Nucleus accumbens (tissue), 56 donors: ENCODE measurements at regions not wholly inside any gene's neighbourhood (a gene's known extent, or its start where the extent isn't known, plus 50 kb on each side); places are given as distances from the start of the nearest gene placed in this dataset.
A peak's percentile ranks its signal among the peaks of the same experiment; 100 is the strongest.

Experiments used
- DNase-seq, 56 donors: peaks; one replicate each; lab custom pipeline; 2025; lab: John Stamatoyannopoulos, UW

- no peak for DNase-seq
Measured at GRCh38 chr11:23973244-23973643, 523.6 kb upstream of the LUZP2 start.

GRCh38 chr11:23974051-23974450 lies 522.8 kb upstream of the LUZP2 start:
- DNase-seq, result no peak

GRCh38 chr11:23974601-23975000 lies 522.3 kb upstream of the LUZP2 start:
- no peak for DNase-seq

GRCh38 chr11:23976426-23976825 lies 520.4 kb upstream of the LUZP2 start:
- no peak for DNase-seq

DNA sequence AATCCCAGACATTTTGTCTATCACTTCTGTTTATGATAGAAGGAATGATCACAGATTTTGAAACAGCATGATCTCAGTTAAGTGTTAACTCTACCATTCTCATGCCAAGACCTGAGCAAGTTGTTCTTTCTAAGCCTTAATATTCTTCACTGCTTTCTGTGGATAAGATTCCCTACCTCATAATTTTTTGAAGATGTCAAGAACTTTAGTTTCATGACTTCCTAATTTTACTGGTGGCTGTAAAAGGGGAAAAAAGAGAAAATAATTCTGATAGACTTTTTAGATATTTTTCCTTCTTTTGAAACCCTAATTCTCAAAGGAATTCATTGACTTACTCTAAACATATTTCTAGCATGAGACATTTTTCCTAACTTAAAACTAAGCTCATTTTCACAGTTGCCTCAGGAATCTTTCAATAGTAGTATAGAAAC lies 520.0 kb upstream of the LUZP2 start:
- DNase-seq, result no peak

DNA sequence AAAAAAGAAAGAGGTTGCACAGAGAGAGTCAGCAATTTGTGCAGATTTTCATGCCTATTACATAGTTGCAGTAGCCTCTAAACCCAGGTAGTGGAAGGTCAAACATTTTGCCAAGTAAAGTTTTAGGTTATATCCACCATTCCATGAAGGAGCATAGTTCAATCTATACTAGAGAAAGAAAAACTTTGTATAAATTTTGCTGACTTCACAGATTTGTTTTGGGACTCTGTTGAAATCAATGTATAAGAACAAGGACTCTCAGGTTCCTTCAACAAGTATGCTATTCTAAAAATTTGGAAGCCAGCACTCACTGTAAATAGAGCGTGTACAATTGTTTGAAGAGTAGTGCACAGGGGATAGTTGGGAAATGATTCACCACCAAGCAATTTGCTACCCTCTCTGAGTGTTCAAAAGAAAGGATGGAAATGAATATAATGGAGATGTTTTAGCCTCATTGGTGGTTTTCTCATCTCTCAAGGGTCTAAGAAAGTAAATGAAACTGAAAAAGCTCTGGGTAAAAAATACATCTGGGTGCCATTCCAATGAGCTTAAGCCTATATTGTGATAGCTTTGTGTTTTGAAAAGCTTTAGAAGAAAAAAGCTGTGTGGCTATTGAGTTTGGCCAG lies 508.4 kb upstream of the LUZP2 start:
- DNase-seq, result no peak

DNA sequence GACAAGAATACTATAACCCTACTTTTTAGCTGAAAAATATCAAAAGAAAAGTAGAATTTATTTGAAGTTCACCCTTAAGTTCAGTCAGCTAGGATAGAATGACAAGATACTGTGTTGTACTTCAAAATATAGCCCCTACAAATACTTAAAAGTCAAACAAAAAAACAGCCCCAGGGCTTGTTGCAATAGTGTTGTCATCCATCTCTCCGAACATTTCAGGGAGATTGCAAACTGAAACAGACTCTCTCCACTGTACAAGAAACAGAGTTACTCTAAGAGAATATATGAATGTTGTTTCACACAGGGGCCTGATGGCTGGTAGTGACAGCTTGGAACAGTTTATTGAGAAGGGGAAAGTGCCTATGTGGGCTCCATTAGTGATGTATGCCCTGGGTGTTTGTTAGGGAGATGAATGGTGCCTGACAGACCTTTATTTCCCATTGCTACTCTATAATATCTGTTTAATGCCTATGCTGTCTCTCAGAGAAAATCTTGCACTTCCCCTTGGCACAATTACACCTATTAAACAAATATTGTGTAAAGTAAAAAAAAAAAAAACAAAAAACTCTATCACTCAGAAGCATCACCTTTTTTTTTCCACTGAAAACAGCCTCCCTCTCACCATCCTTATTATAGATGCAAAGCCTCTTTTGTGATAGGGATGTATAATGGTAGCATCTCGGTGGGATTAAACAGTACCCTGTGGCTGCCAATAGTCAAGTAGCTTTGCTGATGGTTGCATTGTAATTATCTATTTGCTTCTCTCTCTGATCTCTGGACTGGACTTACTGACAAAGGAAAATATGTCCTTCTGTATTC lies 506.3 kb upstream of the LUZP2 start:
- DNase-seq, result no peak

- no peak for DNase-seq
Measured at GRCh38 chr11:23991165-23991539, 505.7 kb upstream of the LUZP2 start.

GRCh38 chr11:23995891-23996290 lies 501.0 kb upstream of the LUZP2 start:
- DNase-seq, result no peak

DNA sequence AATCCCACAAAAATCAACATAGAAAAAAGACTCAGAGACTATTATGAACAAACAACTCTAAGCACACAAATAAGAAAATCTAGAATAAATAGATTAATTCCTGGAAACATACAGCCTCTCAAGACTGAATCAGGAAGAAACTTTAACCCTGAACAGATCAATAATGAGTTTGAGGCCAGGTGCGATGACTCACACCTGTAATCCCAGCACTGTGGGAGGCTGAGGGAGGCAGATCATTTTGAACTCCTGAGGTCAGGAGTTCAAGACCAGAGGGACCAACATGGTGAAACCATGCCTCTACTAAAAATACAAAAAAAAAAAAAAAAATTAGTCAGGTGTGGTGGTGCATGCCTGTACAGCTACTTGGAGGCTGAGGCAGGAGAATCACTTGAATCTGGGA lies 499.5 kb upstream of the LUZP2 start:
- no peak for DNase-seq

GRCh38 chr11:24005202-24005876 lies 491.5 kb upstream of the LUZP2 start:
- no peak for DNase-seq

- DNase-seq, result no peak
Measured at GRCh38 chr11:24043842-24044241, 453.0 kb upstream of the LUZP2 start.

DNA sequence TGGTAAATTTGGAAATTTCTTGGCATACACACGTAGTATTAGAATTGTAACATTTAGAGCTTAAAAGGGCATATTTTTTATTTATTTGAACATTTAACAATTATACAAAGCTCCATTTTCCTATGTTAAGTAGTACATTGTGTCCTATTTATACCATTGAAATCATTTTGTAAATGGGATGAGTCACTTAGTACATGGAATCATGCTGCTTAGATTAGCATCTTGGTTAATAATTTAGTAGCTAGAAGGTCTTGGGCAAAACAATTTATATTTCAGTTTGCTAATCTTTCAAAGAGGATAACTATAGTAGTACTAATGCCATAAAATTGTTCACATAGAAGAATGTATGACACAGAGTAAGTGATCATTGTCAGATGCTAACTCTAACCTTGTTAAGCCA lies 450.1 kb upstream of the LUZP2 start:
- DNase-seq, result no peak

DNA sequence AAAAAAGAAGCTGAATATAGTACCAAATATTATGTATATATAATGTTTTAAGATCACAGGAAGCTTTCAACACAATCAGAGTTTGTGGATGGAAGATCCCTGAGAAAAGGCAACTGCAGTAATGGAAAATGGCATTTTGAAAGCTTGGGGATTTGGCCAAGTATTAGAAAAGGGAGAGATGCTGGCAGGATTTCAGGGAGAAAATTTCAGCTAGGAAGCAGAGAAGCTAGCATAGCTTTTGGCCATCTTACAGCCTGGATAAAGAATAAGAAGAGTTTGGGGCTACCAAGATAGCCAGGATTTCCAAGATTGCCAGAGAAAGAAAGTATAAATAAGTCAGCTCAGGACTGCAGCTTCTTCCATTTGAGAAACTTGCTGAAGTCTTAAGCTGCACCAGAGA lies 440.8 kb upstream of the LUZP2 start:
- no peak for DNase-seq

- DNase-seq, result no peak
Measured at GRCh38 chr11:24060125-24060524, 436.7 kb upstream of the LUZP2 start.

DNA sequence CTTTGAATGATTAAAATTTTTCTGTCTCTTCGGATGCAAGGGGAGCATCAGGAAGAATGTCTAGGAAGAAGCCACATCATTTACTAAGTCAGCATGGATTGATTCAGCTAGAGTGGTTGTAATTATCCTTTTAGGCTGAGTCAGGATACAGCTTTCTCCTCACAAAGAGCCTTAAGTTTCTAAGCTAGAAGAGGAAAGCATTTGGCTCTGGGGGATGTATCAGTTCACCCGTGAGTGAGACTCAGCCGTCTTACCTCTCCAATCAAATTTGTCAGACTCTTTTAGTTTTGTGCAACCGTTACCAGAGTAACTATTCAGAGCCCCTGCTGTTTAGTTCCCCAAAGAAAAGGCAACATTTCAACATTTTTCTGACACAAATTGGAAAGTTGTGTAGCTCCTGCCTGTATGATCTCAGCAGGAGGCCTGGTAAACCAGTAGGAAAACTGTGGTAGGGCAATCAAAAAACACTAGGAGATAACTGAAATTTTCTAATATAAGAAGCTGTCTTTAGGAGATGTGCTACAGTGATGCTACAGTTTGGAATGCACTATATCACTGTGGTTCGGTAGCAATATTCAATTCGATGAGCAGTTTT lies 432.4 kb upstream of the LUZP2 start:
- DNase-seq, result peak in 1 of 56 donors; percentile 1

DNA sequence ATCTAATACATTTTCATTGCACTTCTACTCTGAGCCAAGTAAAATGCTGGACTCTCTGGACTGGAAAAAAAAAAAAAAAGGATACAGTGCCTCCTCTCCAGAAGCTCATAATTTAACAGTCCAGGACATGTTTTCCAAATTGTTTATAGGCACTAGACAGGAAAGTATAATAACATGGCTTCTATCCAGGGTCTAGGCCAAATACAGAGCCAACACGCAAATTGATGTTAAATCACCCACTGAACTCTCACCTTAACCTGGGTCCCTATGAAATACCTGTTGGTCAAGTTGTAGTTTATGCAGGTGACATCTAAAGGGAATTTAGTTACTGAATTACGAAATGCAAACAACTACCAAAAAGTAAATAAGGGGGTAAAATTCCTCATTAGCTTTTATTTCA lies 428.7 kb upstream of the LUZP2 start:
- no peak for DNase-seq

DNA sequence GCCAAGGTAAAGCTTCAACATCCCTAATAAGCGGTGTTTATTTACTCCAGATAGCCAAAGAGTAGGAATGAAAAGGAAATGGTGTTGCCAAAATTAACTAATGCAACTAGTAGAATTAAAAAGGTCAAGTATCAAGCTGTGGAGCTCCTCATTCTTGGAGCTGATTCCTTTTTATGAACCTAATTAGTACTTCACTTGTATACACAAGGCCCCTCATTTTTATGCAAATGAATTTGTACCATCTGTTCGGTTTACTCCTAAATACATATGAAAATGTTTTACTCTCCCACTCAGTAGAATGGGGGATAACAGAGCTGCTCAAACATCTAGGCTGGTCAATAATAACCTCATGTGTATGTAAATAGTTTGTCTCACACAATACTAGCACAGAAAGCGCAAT lies 426.4 kb upstream of the LUZP2 start:
- DNase-seq, result no peak

DNA sequence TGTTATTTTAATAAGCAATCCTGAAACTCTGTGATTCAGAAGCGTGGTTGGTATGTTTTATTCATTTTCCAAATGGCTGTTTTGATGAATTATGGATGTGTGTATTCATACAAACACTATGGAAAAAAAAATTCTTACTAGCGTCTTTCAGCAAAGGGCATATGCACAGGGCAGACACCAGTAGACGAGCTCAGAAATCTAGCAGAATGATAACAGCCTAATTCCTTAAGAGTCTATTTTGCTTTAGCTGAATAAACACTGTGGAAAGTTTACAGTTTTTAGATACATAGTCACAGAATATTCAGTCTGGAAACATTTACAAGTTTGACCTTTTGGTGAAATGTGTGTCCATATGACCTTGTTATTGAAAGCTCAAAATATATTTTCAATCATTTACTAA lies 418.8 kb upstream of the LUZP2 start:
- DNase-seq, result no peak

GRCh38 chr11:24082241-24082640 lies 414.6 kb upstream of the LUZP2 start:
- no peak for DNase-seq

- no peak for DNase-seq
Measured at GRCh38 chr11:24082860-24083259, 414.0 kb upstream of the LUZP2 start.
